ENCODE measurements at regions not wholly inside any gene's neighbourhood (a gene's known extent, or its start where the extent isn't known, plus 50 kb on each side); places are given as distances from the start of the nearest gene placed in this dataset.

- WGBS (ENCODE audit: insufficient coverage), result no CpG with 5 or more reads among the region's 1 CpG
- DNase-seq (no peak), ATAC-seq (ENCODE audit: low read depth) (no peak)
- Mint-ChIP-seq H3K27ac (no peak overlapping the region), H3K4me3 (no peak overlapping the region), H3K4me1 (no peaks in the 10 kb centered on the region), H3K27me3 (no peaks in the 10 kb centered on the region), H3K9me3 (ENCODE audit: insufficient read depth) (peaks cover 2% of the 10 kb centered on the region)
- no peaks in the 10 kb centered on the region for H3K9me3 ChIP-seq (ENCODE audit: control extremely low read depth in 1 of 3, control insufficient read depth in 2 of 3, insufficient read depth in 1 of 3, low read length in 2 of 3)
- no peak overlapping the region for H2AFZ ChIP-seq (ENCODE audit: insufficient read depth, low read depth, low read length, poor library complexity, severe bottlenecking)
- H3K27me3 ChIP-seq (replicated peaks in 1 of 4; ENCODE audit: control extremely low read depth in 1 of 4, control insufficient read depth in 3 of 4, insufficient read depth in 4 of 4, low read length in 3 of 4), result no peaks in the 10 kb centered on the region
- no peaks in the 10 kb centered on the region for H4K20me1 ChIP-seq (ENCODE audit: control insufficient read depth, insufficient read depth, low read length, poor library complexity, severe bottlenecking)
- no peak overlapping the region for H3K4me2 ChIP-seq (replicated peaks; ENCODE audit: low read depth, low read length, poor library complexity, severe bottlenecking)
- H3K27ac ChIP-seq (ENCODE audit: low read length in 2 of 2), result no peak overlapping the region
- H3K4me1 ChIP-seq (ENCODE audit: control insufficient read depth in 2 of 2, insufficient read depth in 2 of 2, low read length in 2 of 2), result no peaks in the 10 kb centered on the region
- TF ChIP-seq EZH2 (IDR thresholded peaks at IDR 0.05; ENCODE audit: borderline replicate concordance, insufficient read depth, low read depth, low read length, poor library complexity, severe bottlenecking) (no peak), CTCF (IDR thresholded peaks at IDR 0.05) (no peak)
- H3K4me3 ChIP-seq (ENCODE audit: control extremely low read depth in 1 of 5, extremely low read depth in 1 of 5, insufficient read depth in 1 of 5, low read depth in 2 of 5, low read length in 4 of 5), result no peak overlapping the region
- ChIA-PET POLR2A (no interaction called here), CTCF (no interaction called here)
- no peaks in the 10 kb centered on the region for H3K79me2 ChIP-seq (ENCODE audit: control insufficient read depth, insufficient read depth, low read length)
- H3K9ac ChIP-seq (ENCODE audit: low read length), result no peak overlapping the region
- intact Hi-C loops (cut with micrococcal nuclease), result no loop called here
- H3K36me3 ChIP-seq (replicated peaks in 1 of 2; ENCODE audit: control extremely low read depth in 1 of 2, control insufficient read depth in 1 of 2, extremely low read depth in 1 of 2, insufficient read depth in 2 of 2, low read length in 1 of 2), result no peaks in the 10 kb centered on the region
Observed at GRCh38 chr15:46685681-46686080, 1031.6 kb upstream of the SEMA6D start.

- no peak overlapping the region for H3K9ac ChIP-seq (ENCODE audit: low read length)
- H3K36me3 ChIP-seq (replicated peaks in 1 of 2; ENCODE audit: control extremely low read depth in 1 of 2, control insufficient read depth in 1 of 2, extremely low read depth in 1 of 2, insufficient read depth in 2 of 2, low read length in 1 of 2), result no peaks in the 10 kb centered on the region
- no peak for TF ChIP-seq EZH2 (IDR thresholded peaks at IDR 0.05; ENCODE audit: borderline replicate concordance, insufficient read depth, low read depth, low read length, poor library complexity, severe bottlenecking)
- WGBS (ENCODE audit: insufficient coverage), result 60% methylated on average over 1 of the region's 1 CpG
- no peak for ATAC-seq (ENCODE audit: low read depth)
- no peaks in the 10 kb centered on the region for H3K79me2 ChIP-seq (ENCODE audit: control insufficient read depth, insufficient read depth, low read length)
- peaks cover 0 to 1% (median 0%) of the 10 kb centered on the region in 3 donors for H3K9me3 ChIP-seq (ENCODE audit: control extremely low read depth in 1 of 3, control insufficient read depth in 2 of 3, insufficient read depth in 1 of 3, low read length in 2 of 3)
- H3K27me3 Mint-ChIP-seq, result no peaks in the 10 kb centered on the region
- POLR2A ChIA-PET, result no interaction called here
- no peaks in the 10 kb centered on the region for H3K27me3 ChIP-seq (replicated peaks in 1 of 4; ENCODE audit: control extremely low read depth in 1 of 4, control insufficient read depth in 3 of 4, insufficient read depth in 4 of 4, low read length in 3 of 4)
- H3K4me1 ChIP-seq (ENCODE audit: control insufficient read depth in 2 of 2, insufficient read depth in 2 of 2, low read length in 2 of 2), result no peaks in the 10 kb centered on the region
- H3K4me1 Mint-ChIP-seq, result no peaks in the 10 kb centered on the region
- no peak overlapping the region for H3K27ac Mint-ChIP-seq
- CTCF ChIA-PET, result no interaction called here
- H3K4me3 Mint-ChIP-seq, result no peak overlapping the region
- H3K4me3 ChIP-seq (ENCODE audit: control extremely low read depth in 1 of 5, extremely low read depth in 1 of 5, insufficient read depth in 1 of 5, low read depth in 2 of 5, low read length in 4 of 5), result no peak overlapping the region
- no peaks in the 10 kb centered on the region for H4K20me1 ChIP-seq (ENCODE audit: control insufficient read depth, insufficient read depth, low read length, poor library complexity, severe bottlenecking)
- no peak for DNase-seq
- peaks cover 2% of the 10 kb centered on the region for H3K9me3 Mint-ChIP-seq (ENCODE audit: insufficient read depth)
- no peak overlapping the region for H3K27ac ChIP-seq (ENCODE audit: low read length in 2 of 2)
- no peak overlapping the region for H3K4me2 ChIP-seq (replicated peaks; ENCODE audit: low read depth, low read length, poor library complexity, severe bottlenecking)
- intact Hi-C loops (cut with micrococcal nuclease), result no loop called here
- H2AFZ ChIP-seq (ENCODE audit: insufficient read depth, low read depth, low read length, poor library complexity, severe bottlenecking), result no peak overlapping the region
Observed at GRCh38 chr15:46696281-46696680, 1021.0 kb upstream of the SEMA6D start.

Data from B cell (primary cell).